OCI-LY7 (cell line): ENCODE measurements at regions not wholly inside any gene's neighbourhood (a gene's known extent, or its start where the extent isn't known, plus 50 kb on each side); places are given as distances from the start of the nearest gene placed in this dataset.

Source experiments
- EZH2phosphoT487 ChIP-seq: fragments of 200-600 bp; sonication (generic); IDR thresholded peaks from 2 replicates; pipeline ENCODE4 v1.6.1; 2018; ENCODE audit warnings: low read depth, borderline replicate concordance, mild to moderate bottlenecking, mixed run types, antibody characterized with exemption, low read length, moderate library complexity, mixed read lengths
- TF ChIP-seq, protein P1 (sequence below): fragments of 200-600 bp; sonication (generic); conservative IDR thresholded peaks from 2 replicates; pipeline ENCODE4 v1.5.1; 2014; ENCODE audit warnings: mild to moderate bottlenecking, antibody characterized with exemption, low read length, moderate library complexity, mixed read lengths

DNA sequence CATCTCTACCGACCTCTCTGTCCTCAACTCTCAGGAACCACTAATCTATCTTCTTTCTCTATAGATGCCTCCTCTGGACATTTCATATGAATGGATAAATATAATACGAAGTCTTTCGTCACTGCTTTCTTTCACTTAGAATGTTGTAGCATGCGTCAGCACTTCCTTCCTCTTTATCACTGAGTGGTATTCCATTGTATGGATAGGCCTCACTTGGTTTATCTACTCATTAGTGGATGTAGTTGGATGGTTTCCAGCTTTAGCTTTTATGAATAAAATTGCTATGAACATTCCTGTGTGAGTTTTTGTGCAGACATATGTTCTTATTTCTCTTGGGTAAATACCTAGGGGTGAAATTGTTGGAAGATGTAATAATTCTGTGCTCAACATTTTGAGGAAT lies 528.2 kb upstream of the FAT1 start:
- TF ChIP-seq, protein P1, sequence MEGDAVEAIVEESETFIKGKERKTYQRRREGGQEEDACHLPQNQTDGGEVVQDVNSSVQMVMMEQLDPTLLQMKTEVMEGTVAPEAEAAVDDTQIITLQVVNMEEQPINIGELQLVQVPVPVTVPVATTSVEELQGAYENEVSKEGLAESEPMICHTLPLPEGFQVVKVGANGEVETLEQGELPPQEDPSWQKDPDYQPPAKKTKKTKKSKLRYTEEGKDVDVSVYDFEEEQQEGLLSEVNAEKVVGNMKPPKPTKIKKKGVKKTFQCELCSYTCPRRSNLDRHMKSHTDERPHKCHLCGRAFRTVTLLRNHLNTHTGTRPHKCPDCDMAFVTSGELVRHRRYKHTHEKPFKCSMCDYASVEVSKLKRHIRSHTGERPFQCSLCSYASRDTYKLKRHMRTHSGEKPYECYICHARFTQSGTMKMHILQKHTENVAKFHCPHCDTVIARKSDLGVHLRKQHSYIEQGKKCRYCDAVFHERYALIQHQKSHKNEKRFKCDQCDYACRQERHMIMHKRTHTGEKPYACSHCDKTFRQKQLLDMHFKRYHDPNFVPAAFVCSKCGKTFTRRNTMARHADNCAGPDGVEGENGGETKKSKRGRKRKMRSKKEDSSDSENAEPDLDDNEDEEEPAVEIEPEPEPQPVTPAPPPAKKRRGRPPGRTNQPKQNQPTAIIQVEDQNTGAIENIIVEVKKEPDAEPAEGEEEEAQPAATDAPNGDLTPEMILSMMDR: no peak
- TF ChIP-seq EZH2phosphoT487: no peak
